ENCODE measurements at regions not wholly inside any gene's neighbourhood (a gene's known extent, or its start where the extent isn't known, plus 50 kb on each side); places are given as distances from the start of the nearest gene placed in this dataset.

- no peak overlapping the region for H3K4me3 ChIP-seq (replicated peaks in 1 of 3; ENCODE audit: insufficient read depth in 1 of 3, low read depth in 1 of 3, low read length in 3 of 3)
- no peaks in the 10 kb centered on the region for H3K36me3 ChIP-seq (ENCODE audit: control insufficient read depth in 2 of 2, extremely low read depth in 1 of 2, insufficient read depth in 2 of 2, low read length in 2 of 2)
- H3K4me1 ChIP-seq (ENCODE audit: control insufficient read depth, extremely low read depth, insufficient read depth, low read length) = no peaks in the 10 kb centered on the region
- no peak overlapping the region for H3K4me2 ChIP-seq (ENCODE audit: insufficient read depth, low read length)
- no peaks in the 10 kb centered on the region for H3K27me3 ChIP-seq (ENCODE audit: control insufficient read depth in 2 of 2, insufficient read depth in 2 of 2, low read length in 2 of 2)
- CTCF ChIA-PET = no interaction called here
- no peak for DNase-seq (ENCODE audit: low read depth, low spot score)
- no peak overlapping the region for H3K27ac ChIP-seq (ENCODE audit: insufficient read depth, low read depth, low read length)
- POLR2A ChIA-PET = no interaction called here
- dilution Hi-C loops (cut with MboI; ENCODE audit: extremely low pct_ligation_motif_present, low sequenced_read_pairs) (no loop called here), intact Hi-C loops (cut with micrococcal nuclease) (no loop called here)
- peaks cover 3% of the 10 kb centered on the region for H3K9me1 ChIP-seq (replicated peaks; ENCODE audit: control insufficient read depth, extremely low read depth, insufficient read depth, low read length)
- H3K79me2 ChIP-seq (ENCODE audit: control insufficient read depth, insufficient read depth, low read length) = no peaks in the 10 kb centered on the region
- no peak overlapping the region for H3K9ac ChIP-seq (replicated peaks; ENCODE audit: extremely low read depth, insufficient read depth, low read length)
- no peaks in the 10 kb centered on the region for H4K20me1 ChIP-seq (replicated peaks; ENCODE audit: control insufficient read depth, extremely low read depth, insufficient read depth, low read length)
- TF ChIP-seq FOS (IDR thresholded peaks at IDR 0.05; ENCODE audit: borderline replicate concordance, insufficient read depth, low read length) = no peak
- TF ChIP-seq CTCF (IDR thresholded peaks at IDR 0.05; ENCODE audit: extremely low read depth in 1 of 2, insufficient read depth in 1 of 2, low read depth in 1 of 2, low read length in 2 of 2) = no peak
- no peak for TF ChIP-seq GATA2 (IDR thresholded peaks at IDR 0.05; ENCODE audit: insufficient read depth, insufficient read length, low read depth, low read length)
- no peak for TF ChIP-seq POLR2A (IDR thresholded peaks at IDR 0.05; ENCODE audit: low read depth, low read length)
- no peak for TF ChIP-seq POLR2AphosphoS5 (IDR thresholded peaks at IDR 0.05; ENCODE audit: insufficient read depth, low read depth, low read length)
- TF ChIP-seq MAX (IDR thresholded peaks at IDR 0.05; ENCODE audit: insufficient read depth, insufficient read length) = no peak
- TF ChIP-seq JUN (IDR thresholded peaks at IDR 0.05; ENCODE audit: borderline replicate concordance, insufficient read depth, insufficient read length, low read depth) = no peak
- no peak for TF ChIP-seq MYC (IDR thresholded peaks at IDR 0.05; ENCODE audit: low read depth, low read length)
- TF ChIP-seq EZH2 (IDR thresholded peaks at IDR 0.05; ENCODE audit: borderline replicate concordance, low read depth, low read length, severe bottlenecking) = no peak
- no peak overlapping the region for H2AFZ ChIP-seq (ENCODE audit: low read depth, low read length)
- BruUV-seq (replicated peaks) = no TSS peak
- no peak for FAIRE-seq
- no peaks in the 10 kb centered on the region for H3K9me3 ChIP-seq (replicated peaks; ENCODE audit: control insufficient read depth, insufficient read depth, low read length)
These were observed 609.7 kb downstream of the PDCD6IP start for GRCh38 chr3:34408088-34408487.

Data from endothelial cell of umbilical vein (primary cell).